Hepatocyte (in vitro differentiated cells): ENCODE measurements at regions not wholly inside any gene's neighbourhood (a gene's known extent, or its start where the extent isn't known, plus 50 kb on each side); places are given as distances from the start of the nearest gene placed in this dataset.

Source experiments
- DNase-seq: peaks from one replicate; pipeline ENCODE4 v3.0.0-alpha.2; 2016; ENCODE audit warnings: low spot score
- H2AFZ ChIP-seq: fragments of 200-600 bp; sonication (generic); 2 replicates; pipeline ENCODE4 v1.6.0; 2016; ENCODE audit warnings: antibody characterized with exemption, mild to moderate bottlenecking
- H3K27ac ChIP-seq: fragments of 200-600 bp; sonication (generic); 2 replicates; pipeline ENCODE4 v1.5.1; 2016; ENCODE audit warnings: mild to moderate bottlenecking
- H3K27me3 ChIP-seq: fragments of 200-600 bp; sonication (generic); 2 replicates; pipeline ENCODE4 v1.6.1; 2016
- H3K36me3 ChIP-seq: fragments of 200-600 bp; sonication (generic); replicated peaks from 2 replicates; pipeline ENCODE4 v1.5.1; 2016; ENCODE audit warnings: low read depth; ENCODE audit not compliant: insufficient read depth
- H3K4me1 ChIP-seq: fragments of 200-600 bp; sonication (generic); 2 replicates; pipeline ENCODE4 v1.5.1; 2016; ENCODE audit warnings: mild to moderate bottlenecking, moderate library complexity; ENCODE audit not compliant: insufficient read depth
- H3K4me2 ChIP-seq: fragments of 200-600 bp; sonication (generic); 2 replicates; pipeline ENCODE4 v1.6.0; 2016
- H3K4me3 ChIP-seq: fragments of 200-600 bp; sonication (generic); 2 replicates; pipeline ENCODE4 v1.5.1; 2016; ENCODE audit warnings: mild to moderate bottlenecking
- H3K79me2 ChIP-seq: fragments of 200-600 bp; sonication (generic); 2 replicates; pipeline ENCODE4 v1.6.0; 2017; ENCODE audit warnings: mild to moderate bottlenecking
- H3K9me2 ChIP-seq: fragments of 200-600 bp; sonication (generic); replicated peaks from 2 replicates; pipeline ENCODE4 v1.6.0; 2017; ENCODE audit warnings: mild to moderate bottlenecking; ENCODE audit not compliant: insufficient read depth
- H3K9me3 ChIP-seq: fragments of 200-600 bp; sonication (generic); 2 replicates; pipeline ENCODE4 v1.5.1; 2016; ENCODE audit warnings: low read depth, mild to moderate bottlenecking
- H4K20me1 ChIP-seq: fragments of 200-600 bp; sonication (generic); 2 replicates; pipeline ENCODE4 v1.6.0; 2016; ENCODE audit warnings: mild to moderate bottlenecking; ENCODE audit not compliant: insufficient read depth, poor library complexity, severe bottlenecking
- EZH2 ChIP-seq: fragments of 200-600 bp; sonication (generic); IDR thresholded peaks from 2 replicates; pipeline ENCODE4 v1.6.1; 2016; ENCODE audit warnings: antibody characterized with exemption, mild to moderate bottlenecking, borderline replicate concordance
- EZH2phosphoT487 ChIP-seq: fragments of 200-600 bp; sonication (generic); IDR thresholded peaks from one replicate; pipeline ENCODE4 v1.6.1; 2018; ENCODE audit warnings: antibody characterized with exemption, mild to moderate bottlenecking, low read depth, moderate library complexity; ENCODE audit not compliant: unreplicated experiment, severe bottlenecking
- WGBS: methylation state at CpG from one replicate; pipeline ENCODE4 v1.1.6; 2016; ENCODE audit warnings: low lambda C conversion rate; ENCODE audit errors: missing lambda C conversion rate; 5-methylcytosine and 5-hydroxymethylcytosine counted together
- TF ChIP-seq, protein P1 (sequence below): fragments of 200-600 bp; sonication (generic); IDR thresholded peaks from 2 replicates; pipeline ENCODE4 v1.5.1; 2016; ENCODE audit warnings: antibody characterized with exemption, mild to moderate bottlenecking; ENCODE audit not compliant: poor library complexity

DNA sequence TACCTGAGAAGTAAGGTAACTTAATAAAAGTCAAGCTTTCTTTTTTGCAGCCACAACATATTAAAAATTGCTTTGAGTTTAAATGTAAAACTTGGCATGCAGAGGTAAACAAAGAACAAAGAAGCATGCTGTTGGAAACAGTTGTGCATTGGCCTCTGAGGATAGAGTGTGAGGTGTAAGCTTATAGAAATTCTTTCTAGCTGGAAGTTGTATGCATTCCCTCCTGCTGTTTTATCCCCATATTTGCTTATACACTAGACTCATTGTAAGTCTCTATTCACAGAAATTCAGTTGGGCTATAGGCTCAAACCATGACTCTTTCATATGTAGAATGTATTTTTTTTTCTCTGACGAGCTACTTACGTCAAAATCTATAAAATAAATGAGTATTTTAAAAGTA lies 316.3 kb downstream of the SLC6A15 start:
- WGBS = 83% methylated on average over 2 of the region's 2 CpGs
- Histone ChIP-seq H3K79me2 (no peaks in the 10 kb centered on the region), H4K20me1 (no peaks in the 10 kb centered on the region), H3K4me1 (no peaks in the 10 kb centered on the region), H3K9me2 (no peaks in the 10 kb centered on the region), H3K27me3 (no peaks in the 10 kb centered on the region), H3K36me3 (no peaks in the 10 kb centered on the region), H2AFZ (no peak overlapping the region), H3K4me3 (no peak overlapping the region), H3K4me2 (no peak overlapping the region), H3K9me3 (no peaks in the 10 kb centered on the region), H3K27ac (no peak overlapping the region)
- TF ChIP-seq EZH2 = no peak
- TF ChIP-seq EZH2phosphoT487 = no peak
- TF ChIP-seq, protein P1, sequence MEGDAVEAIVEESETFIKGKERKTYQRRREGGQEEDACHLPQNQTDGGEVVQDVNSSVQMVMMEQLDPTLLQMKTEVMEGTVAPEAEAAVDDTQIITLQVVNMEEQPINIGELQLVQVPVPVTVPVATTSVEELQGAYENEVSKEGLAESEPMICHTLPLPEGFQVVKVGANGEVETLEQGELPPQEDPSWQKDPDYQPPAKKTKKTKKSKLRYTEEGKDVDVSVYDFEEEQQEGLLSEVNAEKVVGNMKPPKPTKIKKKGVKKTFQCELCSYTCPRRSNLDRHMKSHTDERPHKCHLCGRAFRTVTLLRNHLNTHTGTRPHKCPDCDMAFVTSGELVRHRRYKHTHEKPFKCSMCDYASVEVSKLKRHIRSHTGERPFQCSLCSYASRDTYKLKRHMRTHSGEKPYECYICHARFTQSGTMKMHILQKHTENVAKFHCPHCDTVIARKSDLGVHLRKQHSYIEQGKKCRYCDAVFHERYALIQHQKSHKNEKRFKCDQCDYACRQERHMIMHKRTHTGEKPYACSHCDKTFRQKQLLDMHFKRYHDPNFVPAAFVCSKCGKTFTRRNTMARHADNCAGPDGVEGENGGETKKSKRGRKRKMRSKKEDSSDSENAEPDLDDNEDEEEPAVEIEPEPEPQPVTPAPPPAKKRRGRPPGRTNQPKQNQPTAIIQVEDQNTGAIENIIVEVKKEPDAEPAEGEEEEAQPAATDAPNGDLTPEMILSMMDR = no peak
- DNase-seq = no peak

DNA sequence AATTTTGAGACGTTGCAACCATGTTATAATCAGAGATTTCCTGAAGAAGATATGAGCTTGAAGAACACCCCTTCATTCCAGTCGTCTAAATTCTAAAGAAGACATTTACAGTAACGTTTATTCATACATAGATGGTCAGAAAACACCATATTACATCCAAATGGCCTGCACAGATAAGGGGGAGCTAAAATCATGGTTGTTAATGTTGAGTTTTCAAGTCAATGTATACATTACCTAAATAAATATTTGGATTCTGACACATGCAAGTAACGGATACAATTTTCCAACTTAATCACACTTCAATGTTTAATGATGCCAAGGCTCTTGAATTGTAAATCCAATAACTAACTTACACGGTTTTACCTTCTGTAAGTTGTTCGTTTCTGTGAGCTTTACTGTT lies 318.4 kb downstream of the SLC6A15 start:
- H2AFZ ChIP-seq = no peak overlapping the region
- 69% methylated on average over 6 of the region's 6 CpGs for WGBS

DNA sequence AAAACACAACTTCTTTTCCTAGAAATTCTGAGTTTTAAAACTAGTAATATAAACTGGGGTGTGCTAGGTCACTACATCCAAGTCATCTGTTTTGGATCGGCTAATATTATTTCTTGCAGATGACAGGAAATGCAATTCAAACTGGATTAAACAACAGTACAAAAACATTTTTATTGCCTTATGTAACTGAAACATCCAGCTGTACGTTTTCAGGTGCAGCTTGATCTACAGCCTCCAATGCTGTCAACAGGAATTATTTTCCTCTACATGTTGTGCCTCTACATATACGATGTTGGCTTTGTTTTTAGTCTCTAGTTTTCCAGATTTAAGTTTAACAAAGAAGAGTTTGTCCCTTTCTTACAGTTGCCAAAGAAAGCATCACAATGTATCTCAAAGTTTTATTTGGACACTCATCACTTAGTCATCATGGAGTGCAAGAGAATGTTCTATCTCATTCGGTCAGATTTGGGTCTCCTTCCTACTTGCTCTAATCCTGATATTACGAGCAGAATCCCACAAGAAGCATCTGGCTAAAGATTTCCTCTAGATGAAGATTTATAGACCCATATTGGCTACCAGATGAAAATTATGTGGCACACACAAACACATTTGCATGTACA lies 326.7 kb downstream of the SLC6A15 start:
- Histone ChIP-seq H3K9me2 (no peaks in the 10 kb centered on the region), H3K27me3 (no peaks in the 10 kb centered on the region), H3K4me3 (no peak overlapping the region), H4K20me1 (no peaks in the 10 kb centered on the region), H3K9me3 (no peaks in the 10 kb centered on the region), H3K4me1 (no peaks in the 10 kb centered on the region), H3K79me2 (no peaks in the 10 kb centered on the region), H3K27ac (no peak overlapping the region), H3K4me2 (no peak overlapping the region), H2AFZ (no peak overlapping the region), H3K36me3 (no peaks in the 10 kb centered on the region)
- 67% methylated on average over 5 of the region's 5 CpGs for WGBS
- TF ChIP-seq, protein P1 = no peak
- no peak for TF ChIP-seq EZH2phosphoT487
- TF ChIP-seq EZH2 = no peak
- no peak for DNase-seq

More for the DNA sequence above, 318.4 kb downstream of the SLC6A15 start:
- Histone ChIP-seq H3K4me3 (no peak overlapping the region), H3K4me1 (no peaks in the 10 kb centered on the region), H3K4me2 (no peak overlapping the region), H3K9me2 (no peaks in the 10 kb centered on the region), H3K27ac (no peak overlapping the region), H3K36me3 (no peaks in the 10 kb centered on the region), H3K27me3 (no peaks in the 10 kb centered on the region), H3K9me3 (no peaks in the 10 kb centered on the region), H4K20me1 (no peaks in the 10 kb centered on the region), H3K79me2 (no peaks in the 10 kb centered on the region)
- TF ChIP-seq EZH2phosphoT487 (no peak), EZH2 (no peak)
- TF ChIP-seq, protein P1 = no peak
- DNase-seq = no peak

DNA sequence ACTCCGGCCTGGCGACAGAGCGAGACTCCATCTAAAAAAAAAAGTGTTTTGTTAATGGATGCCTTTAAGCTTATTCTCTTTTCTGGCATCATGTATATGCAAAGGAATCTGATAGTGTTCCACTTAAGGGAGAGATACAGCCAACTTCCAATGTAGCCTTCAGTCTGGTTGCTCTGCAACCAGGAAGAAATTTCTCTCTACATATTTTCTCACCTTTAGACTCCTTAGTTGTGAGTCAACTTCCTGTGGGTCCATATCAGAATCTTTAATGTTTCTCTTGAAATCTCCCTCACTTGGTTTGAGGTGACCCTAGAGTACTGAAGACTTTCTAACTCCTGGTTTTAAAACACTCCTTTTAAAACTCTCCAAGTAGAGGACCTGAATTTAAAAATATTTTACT lies 340.4 kb downstream of the SLC6A15 start:
- Histone ChIP-seq H3K4me3 (no peak overlapping the region), H3K36me3 (no peaks in the 10 kb centered on the region), H4K20me1 (no peaks in the 10 kb centered on the region), H3K9me2 (no peaks in the 10 kb centered on the region), H3K4me1 (no peaks in the 10 kb centered on the region), H3K4me2 (no peak overlapping the region), H3K27me3 (no peaks in the 10 kb centered on the region), H2AFZ (no peak overlapping the region), H3K9me3 (no peaks in the 10 kb centered on the region), H3K27ac (no peak overlapping the region), H3K79me2 (no peaks in the 10 kb centered on the region)
- DNase-seq = no peak
- TF ChIP-seq, protein P1 = no peak
- no peak for TF ChIP-seq EZH2phosphoT487
- WGBS = 48% methylated on average over 3 of the region's 3 CpGs
